Peyer's patch (tissue), 4 donors: ENCODE measurements at regions not wholly inside any gene's neighbourhood (a gene's known extent, or its start where the extent isn't known, plus 50 kb on each side); places are given as distances from the start of the nearest gene placed in this dataset.

Experiments used
- POLR2A ChIP-seq, 2 donors: fragments of 450-650 bp; IDR thresholded peaks; one replicate each; pipeline ENCODE4 v1.5.1; 2017; ENCODE audit warnings: antibody characterized with exemption in 2 of 2, mild to moderate bottlenecking in 2 of 2, moderate library complexity in 2 of 2
- TF ChIP-seq, protein P1 (sequence below), 6 experiments: fragments of 450-650 bp in 4 of 6; fragments of 200-600 bp in 2 of 6; sonication (generic) in 1 of 6; IDR thresholded peaks; one replicate each; pipeline ENCODE4 v1.5.1; 2017 to 2019; ENCODE audit warnings: antibody characterized with exemption in 6 of 6, mild to moderate bottlenecking in 3 of 6, moderate library complexity in 1 of 6

DNA sequence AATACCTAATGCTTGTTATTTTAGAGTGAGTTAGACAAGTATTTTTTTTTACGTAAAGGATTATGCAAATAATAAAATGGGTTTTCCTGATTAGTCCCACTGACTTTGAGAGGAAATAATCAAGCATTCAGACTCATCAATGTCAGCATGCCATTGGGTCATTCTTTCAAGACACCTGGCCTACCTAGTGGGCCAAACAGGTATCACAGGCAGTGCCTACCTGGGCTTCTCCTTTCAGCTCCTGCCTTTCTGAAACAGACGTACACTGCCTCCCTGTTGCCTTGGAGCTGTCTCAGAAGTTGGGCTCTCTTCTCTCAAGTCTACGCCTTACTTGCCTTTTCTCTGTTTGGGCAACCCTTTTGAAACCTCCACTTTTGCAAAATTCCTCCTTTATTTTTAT lies 545.6 kb downstream of the SNAPC1 start:
- TF ChIP-seq, protein P1, sequence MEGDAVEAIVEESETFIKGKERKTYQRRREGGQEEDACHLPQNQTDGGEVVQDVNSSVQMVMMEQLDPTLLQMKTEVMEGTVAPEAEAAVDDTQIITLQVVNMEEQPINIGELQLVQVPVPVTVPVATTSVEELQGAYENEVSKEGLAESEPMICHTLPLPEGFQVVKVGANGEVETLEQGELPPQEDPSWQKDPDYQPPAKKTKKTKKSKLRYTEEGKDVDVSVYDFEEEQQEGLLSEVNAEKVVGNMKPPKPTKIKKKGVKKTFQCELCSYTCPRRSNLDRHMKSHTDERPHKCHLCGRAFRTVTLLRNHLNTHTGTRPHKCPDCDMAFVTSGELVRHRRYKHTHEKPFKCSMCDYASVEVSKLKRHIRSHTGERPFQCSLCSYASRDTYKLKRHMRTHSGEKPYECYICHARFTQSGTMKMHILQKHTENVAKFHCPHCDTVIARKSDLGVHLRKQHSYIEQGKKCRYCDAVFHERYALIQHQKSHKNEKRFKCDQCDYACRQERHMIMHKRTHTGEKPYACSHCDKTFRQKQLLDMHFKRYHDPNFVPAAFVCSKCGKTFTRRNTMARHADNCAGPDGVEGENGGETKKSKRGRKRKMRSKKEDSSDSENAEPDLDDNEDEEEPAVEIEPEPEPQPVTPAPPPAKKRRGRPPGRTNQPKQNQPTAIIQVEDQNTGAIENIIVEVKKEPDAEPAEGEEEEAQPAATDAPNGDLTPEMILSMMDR (IDR thresholded peaks at IDR 0.05): no peak
- no peak for TF ChIP-seq POLR2A (IDR thresholded peaks at IDR 0.05)
